ENCODE measurements at regions not wholly inside any gene's neighbourhood (a gene's known extent, or its start where the extent isn't known, plus 50 kb on each side); places are given as distances from the start of the nearest gene placed in this dataset.

GRCh38 chr6:16028966-16029365 lies 99.9 kb upstream of the MYLIP start:
- no peak for TF ChIP-seq CTCF (IDR thresholded peaks at IDR 0.05; ENCODE audit: insufficient read depth, low read length)
- no peak for TF ChIP-seq REST (IDR thresholded peaks at IDR 0.05; ENCODE audit: insufficient replicate concordance, low read depth)
- TF ChIP-seq GABPA (IDR thresholded peaks at IDR 0.05; ENCODE audit: low read depth) = no peak
- TF ChIP-seq POLR2AphosphoS5 (IDR thresholded peaks at IDR 0.05; ENCODE audit: low read depth) = no peak
- no peak for TF ChIP-seq SPI1 (IDR thresholded peaks at IDR 0.05; ENCODE audit: borderline replicate concordance, low read depth)

Data from HL-60 (cell line).